Kidney capillary endothelial cell (primary cell): ENCODE measurements at regions not wholly inside any gene's neighbourhood (a gene's known extent, or its start where the extent isn't known, plus 50 kb on each side); places are given as distances from the start of the nearest gene placed in this dataset.
"Not testable (repeated sequence)": the region's sequence is repeated elsewhere in the genome, so short reads cannot be mapped to it uniquely, and the experiment has no call there.

Experiments used
- DNase-seq: peaks from one replicate; pipeline ENCODE4 v3.0.0-alpha.2; 2018; ENCODE audit warnings: low spot score

GRCh38 chr13:44887515-44887914 is 101.8 kb downstream of the NUFIP1 start:
- DNase-seq, result no peak

- DNase-seq, result peak; percentile 97
Measured at GRCh38 chr13:44884076-44884729, 105.1 kb downstream of the NUFIP1 start.

GRCh38 chr13:44879452-44880058 is 109.7 kb downstream of the NUFIP1 start:
- DNase-seq, result no peak

GRCh38 chr13:44876782-44877324 is 112.4 kb downstream of the NUFIP1 start:
- DNase-seq, result no peak

GRCh38 chr13:44874886-44875630 is 114.2 kb downstream of the NUFIP1 start:
- no peak for DNase-seq

GRCh38 chr13:44874176-44874575 is 115.1 kb downstream of the NUFIP1 start:
- DNase-seq, result no peak

GRCh38 chr13:44873461-44873860 is 115.8 kb downstream of the NUFIP1 start:
- DNase-seq, result no peak

GRCh38 chr13:44872751-44873150 is 116.5 kb downstream of the NUFIP1 start:
- no peak for DNase-seq

- DNase-seq, result no peak
Measured at GRCh38 chr13:44870456-44870929, 118.8 kb downstream of the NUFIP1 start.

GRCh38 chr13:44869167-44869566 is 120.1 kb downstream of the NUFIP1 start:
- DNase-seq, result no peak

- no peak for DNase-seq
Measured at GRCh38 chr13:44868397-44868796, 120.9 kb downstream of the NUFIP1 start.

GRCh38 chr13:44867825-44868224 is 121.4 kb downstream of the NUFIP1 start:
- peak; percentile 80 for DNase-seq

- DNase-seq, result no peak
Measured at GRCh38 chr13:44866411-44866911, 122.8 kb downstream of the NUFIP1 start.

GRCh38 chr13:44865722-44866410 is 123.4 kb downstream of the NUFIP1 start:
- DNase-seq, result no peak

GRCh38 chr13:44863641-44864040 is 125.6 kb downstream of the NUFIP1 start:
- DNase-seq, result not testable (repeated sequence)

GRCh38 chr13:44860454-44860853 is 128.8 kb downstream of the NUFIP1 start:
- no peak for DNase-seq

GRCh38 chr13:44857736-44858135 is 131.5 kb downstream of the NUFIP1 start:
- DNase-seq, result no peak

GRCh38 chr13:44857061-44857460 is 132.2 kb downstream of the NUFIP1 start:
- no peak for DNase-seq

- DNase-seq, result no peak
Measured at GRCh38 chr13:44855860-44856259, 133.4 kb downstream of the NUFIP1 start.

GRCh38 chr13:44854313-44855060 is 134.8 kb downstream of the NUFIP1 start:
- DNase-seq, result no peak

- DNase-seq, result no peak
Measured at GRCh38 chr13:44853641-44854040, 135.6 kb downstream of the NUFIP1 start.
